ENCODE measurements at regions not wholly inside any gene's neighbourhood (a gene's known extent, or its start where the extent isn't known, plus 50 kb on each side); places are given as distances from the start of the nearest gene placed in this dataset.

GRCh38 chr7:42627626-42628025 is 284.2 kb downstream of the C7orf25 start:
- Histone ChIP-seq H3K9me3 (ENCODE audit: control insufficient read depth, insufficient read depth, low read length) (no peaks in the 10 kb centered on the region), H3K9ac (ENCODE audit: low read depth, low read length) (no peak overlapping the region), H3K4me1 (ENCODE audit: control insufficient read depth, insufficient read depth, low read length) (no peaks in the 10 kb centered on the region), H3K36me3 (ENCODE audit: control insufficient read depth, insufficient read depth, low read length) (no peaks in the 10 kb centered on the region), H3K27me3 (ENCODE audit: control insufficient read depth, insufficient read depth, low read length) (no peaks in the 10 kb centered on the region), H3K4me3 (ENCODE audit: low read depth, low read length) (no peak overlapping the region)

- H3K27me3 ChIP-seq (ENCODE audit: control insufficient read depth, insufficient read depth, low read length), result no peaks in the 10 kb centered on the region
- no peaks in the 10 kb centered on the region for H3K4me1 ChIP-seq (ENCODE audit: control insufficient read depth, insufficient read depth, low read length)
- no peak overlapping the region for H3K9ac ChIP-seq (ENCODE audit: low read depth, low read length)
- H3K4me3 ChIP-seq (ENCODE audit: low read depth, low read length), result no peak overlapping the region
- H3K9me3 ChIP-seq (ENCODE audit: control insufficient read depth, insufficient read depth, low read length), result no peaks in the 10 kb centered on the region
- H3K36me3 ChIP-seq (ENCODE audit: control insufficient read depth, insufficient read depth, low read length), result no peaks in the 10 kb centered on the region
Observed at GRCh38 chr7:42627101-42627500, 284.8 kb downstream of the C7orf25 start.

GRCh38 chr7:42625421-42625820 is 286.4 kb downstream of the C7orf25 start:
- H3K27me3 ChIP-seq (ENCODE audit: control insufficient read depth, insufficient read depth, low read length), result no peaks in the 10 kb centered on the region
- no peaks in the 10 kb centered on the region for H3K9me3 ChIP-seq (ENCODE audit: control insufficient read depth, insufficient read depth, low read length)
- H3K36me3 ChIP-seq (ENCODE audit: control insufficient read depth, insufficient read depth, low read length), result no peaks in the 10 kb centered on the region
- no peak overlapping the region for H3K4me3 ChIP-seq (ENCODE audit: low read depth, low read length)
- no peaks in the 10 kb centered on the region for H3K4me1 ChIP-seq (ENCODE audit: control insufficient read depth, insufficient read depth, low read length)
- H3K9ac ChIP-seq (ENCODE audit: low read depth, low read length), result no peak overlapping the region

- H3K9me3 ChIP-seq (ENCODE audit: control insufficient read depth, insufficient read depth, low read length), result no peaks in the 10 kb centered on the region
- no peaks in the 10 kb centered on the region for H3K27me3 ChIP-seq (ENCODE audit: control insufficient read depth, insufficient read depth, low read length)
- H3K4me1 ChIP-seq (ENCODE audit: control insufficient read depth, insufficient read depth, low read length), result no peaks in the 10 kb centered on the region
- no peak overlapping the region for H3K9ac ChIP-seq (ENCODE audit: low read depth, low read length)
- H3K4me3 ChIP-seq (ENCODE audit: low read depth, low read length), result no peak overlapping the region
- no peaks in the 10 kb centered on the region for H3K36me3 ChIP-seq (ENCODE audit: control insufficient read depth, insufficient read depth, low read length)
Observed at GRCh38 chr7:42624471-42624870, 287.4 kb downstream of the C7orf25 start.

- H3K9me3 ChIP-seq (ENCODE audit: control insufficient read depth, insufficient read depth, low read length), result no peaks in the 10 kb centered on the region
- H3K27me3 ChIP-seq (ENCODE audit: control insufficient read depth, insufficient read depth, low read length), result no peaks in the 10 kb centered on the region
- peaks cover 3% of the 10 kb centered on the region for H3K4me1 ChIP-seq (ENCODE audit: control insufficient read depth, insufficient read depth, low read length)
- no peaks in the 10 kb centered on the region for H3K36me3 ChIP-seq (ENCODE audit: control insufficient read depth, insufficient read depth, low read length)
- no peak overlapping the region for H3K9ac ChIP-seq (ENCODE audit: low read depth, low read length)
- H3K4me3 ChIP-seq (ENCODE audit: low read depth, low read length), result no peak overlapping the region
Observed at GRCh38 chr7:42621543-42622219, 290.2 kb downstream of the C7orf25 start.

- Histone ChIP-seq H3K4me3 (ENCODE audit: low read depth, low read length) (no peak overlapping the region), H3K9ac (ENCODE audit: low read depth, low read length) (no peak overlapping the region), H3K9me3 (ENCODE audit: control insufficient read depth, insufficient read depth, low read length) (no peaks in the 10 kb centered on the region), H3K4me1 (ENCODE audit: control insufficient read depth, insufficient read depth, low read length) (peaks cover 3% of the 10 kb centered on the region), H3K27me3 (ENCODE audit: control insufficient read depth, insufficient read depth, low read length) (no peaks in the 10 kb centered on the region), H3K36me3 (ENCODE audit: control insufficient read depth, insufficient read depth, low read length) (no peaks in the 10 kb centered on the region)
Observed at GRCh38 chr7:42618651-42619360, 293.1 kb downstream of the C7orf25 start.

- peaks cover 3% of the 10 kb centered on the region for H3K4me1 ChIP-seq (ENCODE audit: control insufficient read depth, insufficient read depth, low read length)
- H3K36me3 ChIP-seq (ENCODE audit: control insufficient read depth, insufficient read depth, low read length), result no peaks in the 10 kb centered on the region
- H3K9me3 ChIP-seq (ENCODE audit: control insufficient read depth, insufficient read depth, low read length), result no peaks in the 10 kb centered on the region
- no peak overlapping the region for H3K4me3 ChIP-seq (ENCODE audit: low read depth, low read length)
- H3K27me3 ChIP-seq (ENCODE audit: control insufficient read depth, insufficient read depth, low read length), result no peaks in the 10 kb centered on the region
- H3K9ac ChIP-seq (ENCODE audit: low read depth, low read length), result no peak overlapping the region
Observed at GRCh38 chr7:42617806-42618457, 293.9 kb downstream of the C7orf25 start.

- H3K27me3 ChIP-seq (ENCODE audit: control insufficient read depth, insufficient read depth, low read length), result no peaks in the 10 kb centered on the region
- H3K9me3 ChIP-seq (ENCODE audit: control insufficient read depth, insufficient read depth, low read length), result no peaks in the 10 kb centered on the region
- H3K4me1 ChIP-seq (ENCODE audit: control insufficient read depth, insufficient read depth, low read length), result peaks cover 3% of the 10 kb centered on the region
- no peaks in the 10 kb centered on the region for H3K36me3 ChIP-seq (ENCODE audit: control insufficient read depth, insufficient read depth, low read length)
- H3K9ac ChIP-seq (ENCODE audit: low read depth, low read length), result no peak overlapping the region
- H3K4me3 ChIP-seq (ENCODE audit: low read depth, low read length), result no peak overlapping the region
Observed at GRCh38 chr7:42617071-42617765, 294.7 kb downstream of the C7orf25 start.

GRCh38 chr7:42614636-42615035 is 297.2 kb downstream of the C7orf25 start:
- Histone ChIP-seq H3K36me3 (ENCODE audit: control insufficient read depth, insufficient read depth, low read length) (no peaks in the 10 kb centered on the region), H3K27me3 (ENCODE audit: control insufficient read depth, insufficient read depth, low read length) (no peaks in the 10 kb centered on the region), H3K9ac (ENCODE audit: low read depth, low read length) (no peak overlapping the region), H3K9me3 (ENCODE audit: control insufficient read depth, insufficient read depth, low read length) (no peaks in the 10 kb centered on the region), H3K4me1 (ENCODE audit: control insufficient read depth, insufficient read depth, low read length) (peaks cover 3% of the 10 kb centered on the region), H3K4me3 (ENCODE audit: low read depth, low read length) (no peak overlapping the region)

- H3K27me3 ChIP-seq (ENCODE audit: control insufficient read depth, insufficient read depth, low read length), result no peaks in the 10 kb centered on the region
- no peaks in the 10 kb centered on the region for H3K4me1 ChIP-seq (ENCODE audit: control insufficient read depth, insufficient read depth, low read length)
- H3K9ac ChIP-seq (ENCODE audit: low read depth, low read length), result no peak overlapping the region
- no peaks in the 10 kb centered on the region for H3K9me3 ChIP-seq (ENCODE audit: control insufficient read depth, insufficient read depth, low read length)
- no peaks in the 10 kb centered on the region for H3K36me3 ChIP-seq (ENCODE audit: control insufficient read depth, insufficient read depth, low read length)
- no peak overlapping the region for H3K4me3 ChIP-seq (ENCODE audit: low read depth, low read length)
Observed at GRCh38 chr7:42611961-42612360, 299.9 kb downstream of the C7orf25 start.

- Histone ChIP-seq H3K36me3 (ENCODE audit: control insufficient read depth, insufficient read depth, low read length) (no peaks in the 10 kb centered on the region), H3K9me3 (ENCODE audit: control insufficient read depth, insufficient read depth, low read length) (no peaks in the 10 kb centered on the region), H3K27me3 (ENCODE audit: control insufficient read depth, insufficient read depth, low read length) (no peaks in the 10 kb centered on the region), H3K4me1 (ENCODE audit: control insufficient read depth, insufficient read depth, low read length) (no peaks in the 10 kb centered on the region), H3K4me3 (ENCODE audit: low read depth, low read length) (no peak overlapping the region), H3K9ac (ENCODE audit: low read depth, low read length) (no peak overlapping the region)
Observed at GRCh38 chr7:42611289-42611928, 300.5 kb downstream of the C7orf25 start.
